Activated B cell treated with CpG ODN at 0.5 μM for 24 hours (primary cell): ENCODE measurements at regions not wholly inside any gene's neighbourhood (a gene's known extent, or its start where the extent isn't known, plus 50 kb on each side); places are given as distances from the start of the nearest gene placed in this dataset.

Experiments used
- ATAC-seq: fragments of 200-7000 bp; cut with Tn5 transposase; one replicate; pipeline ENCODE4 v1.10.0; 2021; ENCODE audit warnings: low read depth, mild to moderate bottlenecking, moderate library complexity
- CTCF ChIA-PET: fragments of 350-600 bp; sonication (Branson Sonifier 250); formaldehyde crosslinking; loops from one replicate; lab custom pipeline; 2021; ENCODE audit warnings: antibody characterized with exemption; lab: Charles Lee
- POLR2A ChIA-PET: fragments of 350-600 bp; sonication (Branson Sonifier 250); formaldehyde crosslinking; loops from one replicate; lab custom pipeline; 2021; ENCODE audit warnings: antibody characterized with exemption; lab: Charles Lee
- DNase-seq: peaks from one replicate; pipeline ENCODE4 v3.0.0; 2022
- H3K27ac Mint-ChIP-seq: one replicate; pipeline ENCODE4 v1.8.0; 2020; ENCODE audit warnings: mixed read lengths
- H3K27me3 Mint-ChIP-seq: one replicate; pipeline ENCODE4 v1.8.0; 2021; ENCODE audit warnings: mixed read lengths
- H3K36me3 Mint-ChIP-seq: one replicate; pipeline ENCODE4 v1.8.0; 2021; ENCODE audit warnings: low read depth, mixed read lengths
- H3K4me1 Mint-ChIP-seq: one replicate; pipeline ENCODE4 v1.8.0; 2021; ENCODE audit warnings: mixed read lengths
- H3K4me3 Mint-ChIP-seq: one replicate; pipeline ENCODE4 v1.8.0; 2020; ENCODE audit warnings: mild to moderate bottlenecking, mixed read lengths
- H3K9me3 Mint-ChIP-seq: one replicate; pipeline ENCODE4 v1.8.0; 2020; ENCODE audit warnings: mixed read lengths
- intact Hi-C: fragments of 100-400 bp; cut with micrococcal nuclease; formaldehyde crosslinking; loops from one replicate; pipeline ENCODE4 v1.15.1; 2024
- TF ChIP-seq, protein P1 (sequence below): fragments of 200-600 bp; IDR thresholded peaks from one replicate; pipeline ENCODE4 v1.8.0; 2022; ENCODE audit warnings: antibody characterized with exemption, mild to moderate bottlenecking

DNA sequence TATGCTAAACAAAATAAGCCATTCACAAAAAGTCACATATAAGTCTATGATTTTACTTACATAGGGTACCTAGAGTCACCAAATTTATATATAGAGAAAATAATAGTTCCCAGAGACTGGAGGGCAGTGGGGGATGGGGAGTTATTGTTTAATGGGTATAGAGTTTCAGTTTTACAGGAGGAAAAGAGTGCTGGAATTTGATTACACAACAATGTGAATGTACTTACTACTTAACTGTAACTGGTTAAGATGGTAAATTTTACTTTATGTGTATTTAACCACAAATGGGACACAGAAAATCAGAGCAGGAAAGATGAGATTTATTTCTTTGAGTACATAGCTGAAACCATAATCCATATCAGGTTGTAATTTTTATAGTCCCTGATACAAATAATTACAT lies 144.4 kb downstream of the TMA16 start:
- no peaks in the 10 kb centered on the region for H3K27me3 Mint-ChIP-seq
- TF ChIP-seq, protein P1, sequence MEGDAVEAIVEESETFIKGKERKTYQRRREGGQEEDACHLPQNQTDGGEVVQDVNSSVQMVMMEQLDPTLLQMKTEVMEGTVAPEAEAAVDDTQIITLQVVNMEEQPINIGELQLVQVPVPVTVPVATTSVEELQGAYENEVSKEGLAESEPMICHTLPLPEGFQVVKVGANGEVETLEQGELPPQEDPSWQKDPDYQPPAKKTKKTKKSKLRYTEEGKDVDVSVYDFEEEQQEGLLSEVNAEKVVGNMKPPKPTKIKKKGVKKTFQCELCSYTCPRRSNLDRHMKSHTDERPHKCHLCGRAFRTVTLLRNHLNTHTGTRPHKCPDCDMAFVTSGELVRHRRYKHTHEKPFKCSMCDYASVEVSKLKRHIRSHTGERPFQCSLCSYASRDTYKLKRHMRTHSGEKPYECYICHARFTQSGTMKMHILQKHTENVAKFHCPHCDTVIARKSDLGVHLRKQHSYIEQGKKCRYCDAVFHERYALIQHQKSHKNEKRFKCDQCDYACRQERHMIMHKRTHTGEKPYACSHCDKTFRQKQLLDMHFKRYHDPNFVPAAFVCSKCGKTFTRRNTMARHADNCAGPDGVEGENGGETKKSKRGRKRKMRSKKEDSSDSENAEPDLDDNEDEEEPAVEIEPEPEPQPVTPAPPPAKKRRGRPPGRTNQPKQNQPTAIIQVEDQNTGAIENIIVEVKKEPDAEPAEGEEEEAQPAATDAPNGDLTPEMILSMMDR: no peak
- intact Hi-C loops: loop anchor here (2.0 kb wide), 1 partner anchor 14 kb away; no protein-coding TSS in a partner anchor
- POLR2A ChIA-PET: interaction anchor here (0.9 kb wide), 1 partner anchor 39 kb away, joined by 3 read pairs; no protein-coding TSS in a partner anchor
- no peaks in the 10 kb centered on the region for H3K9me3 Mint-ChIP-seq
- H3K27ac Mint-ChIP-seq: no peak overlapping the region
- DNase-seq (no peak), ATAC-seq (no peak)
- H3K4me3 Mint-ChIP-seq: no peak overlapping the region
- H3K36me3 Mint-ChIP-seq: no peaks in the 10 kb centered on the region
- H3K4me1 Mint-ChIP-seq: peaks cover 6% of the 10 kb centered on the region
- CTCF ChIA-PET: no interaction called here

DNA sequence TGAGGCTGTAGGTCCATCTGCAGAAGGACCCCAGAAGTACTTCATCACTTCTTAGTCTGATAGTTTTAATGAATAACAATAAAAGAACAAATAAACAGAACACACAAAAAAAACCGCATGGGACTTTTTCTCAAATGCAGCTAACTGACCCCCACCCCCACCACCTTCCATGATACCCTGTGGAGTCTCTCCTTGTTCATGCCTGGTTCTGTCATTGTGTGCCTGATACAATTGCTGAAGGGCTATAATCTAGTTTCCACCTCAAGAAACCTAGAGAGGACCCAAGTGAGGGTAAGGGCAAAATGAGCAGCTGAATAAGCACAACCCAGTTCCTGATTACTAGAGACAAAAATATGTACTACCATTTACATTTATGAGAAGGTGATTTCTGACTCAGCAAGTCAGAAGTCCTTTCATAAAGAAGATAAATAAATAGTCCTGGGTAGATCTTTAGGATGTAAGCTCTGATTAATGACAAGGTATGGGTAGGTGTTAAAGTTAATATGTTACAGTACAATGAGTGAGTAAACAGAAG lies 155.1 kb downstream of the TMA16 start:
- Mint-ChIP-seq H3K36me3 (peaks cover 11% of the 10 kb centered on the region), H3K27me3 (no peaks in the 10 kb centered on the region), H3K4me1 (no peaks in the 10 kb centered on the region), H3K9me3 (peaks cover 25% of the 10 kb centered on the region), H3K4me3 (no peak overlapping the region), H3K27ac (no peak overlapping the region)
- TF ChIP-seq, protein P1: no peak
- intact Hi-C loops: no loop called here
- DNase-seq (no peak), ATAC-seq (no peak)
- ChIA-PET POLR2A (interaction anchor here (0.9 kb wide), 1 partner anchor 8 kb away, joined by 3 read pairs; no protein-coding TSS in a partner anchor), CTCF (no interaction called here)

DNA sequence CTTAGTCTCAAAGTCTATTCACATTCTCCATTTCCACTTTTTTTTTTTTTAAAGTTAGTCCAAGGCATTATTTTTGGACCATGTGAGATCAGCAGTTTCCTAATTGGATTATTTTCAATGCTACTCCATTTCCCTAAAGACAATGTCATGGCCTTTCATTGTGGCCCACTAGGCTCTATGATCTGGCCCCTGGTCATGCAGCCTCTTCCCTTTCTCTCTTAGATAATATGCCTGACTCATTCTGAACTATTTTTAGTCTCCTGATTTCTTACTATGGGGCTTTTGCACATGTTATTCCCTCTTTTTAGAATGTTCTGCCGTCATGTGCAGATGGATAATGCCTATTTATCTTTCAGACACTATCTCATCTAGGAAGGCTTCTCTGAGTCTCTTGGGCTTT lies 157.3 kb downstream of the TMA16 start:
- Mint-ChIP-seq H3K9me3 (peaks cover 18% of the 10 kb centered on the region), H3K36me3 (peaks cover 6% of the 10 kb centered on the region)

DNA sequence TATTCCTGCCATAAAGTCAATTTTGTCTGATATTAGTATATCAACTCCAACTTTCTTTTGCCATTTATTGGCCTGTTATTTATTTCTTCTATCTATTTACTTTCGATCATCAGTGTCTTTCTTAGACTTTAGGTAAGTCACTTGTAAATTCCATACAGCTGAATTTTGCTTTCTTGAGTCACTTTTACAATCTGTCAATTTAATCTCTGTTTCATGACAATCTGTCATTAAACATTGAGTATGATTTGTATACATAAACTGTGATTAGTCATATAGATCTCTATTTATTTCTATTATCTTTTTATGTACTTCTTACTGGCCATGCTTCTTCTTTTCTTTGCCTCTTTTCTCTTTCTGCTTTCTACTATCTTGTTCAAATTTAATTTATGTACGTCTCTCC lies 160.1 kb downstream of the TMA16 start:
- ChIA-PET CTCF (no interaction called here), POLR2A (interaction anchor here (1.6 kb wide), 1 partner anchor 9 kb away, joined by 4 read pairs; no protein-coding TSS in a partner anchor)
- Mint-ChIP-seq H3K27me3 (no peaks in the 10 kb centered on the region), H3K27ac (no peak overlapping the region), H3K4me3 (no peak overlapping the region), H3K36me3 (peaks cover 4% of the 10 kb centered on the region), H3K4me1 (peaks cover 24% of the 10 kb centered on the region), H3K9me3 (peaks cover 8% of the 10 kb centered on the region)
- no peak for ATAC-seq
- TF ChIP-seq, protein P1: no peak
- intact Hi-C loops: loop anchor here (2.0 kb wide), 1 partner anchor 14 kb away; no protein-coding TSS in a partner anchor
- no peak for DNase-seq

More for the DNA sequence above, 157.3 kb downstream of the TMA16 start:
- Mint-ChIP-seq H3K27me3 (no peaks in the 10 kb centered on the region), H3K27ac (no peak overlapping the region), H3K4me3 (no peak overlapping the region), H3K4me1 (peaks cover 12% of the 10 kb centered on the region)
- no peak for ATAC-seq
- intact Hi-C loops: no loop called here
- no peak for DNase-seq
- ChIA-PET POLR2A (no interaction called here), CTCF (no interaction called here)
- TF ChIP-seq, protein P1: no peak

DNA sequence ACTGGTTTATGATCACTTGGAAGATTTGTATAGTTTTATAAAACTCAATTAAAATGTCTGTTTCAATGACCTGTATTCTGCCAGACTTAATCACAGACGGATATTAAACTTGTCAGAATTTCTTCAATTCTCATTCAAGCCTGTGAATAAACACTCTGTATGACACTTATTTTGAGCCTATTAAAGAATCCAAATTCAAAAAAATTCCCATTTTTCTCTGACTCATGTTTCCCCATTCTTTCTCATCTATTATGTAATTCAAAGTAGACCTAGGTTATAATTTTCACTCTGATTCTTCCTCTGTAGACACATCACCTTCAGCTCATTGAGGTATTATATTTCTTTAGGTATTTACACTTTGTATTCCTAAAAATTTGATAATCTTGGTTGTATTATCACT lies 166.1 kb downstream of the TMA16 start:
- ChIA-PET POLR2A (interaction anchor here (0.7 kb wide), 1 partner anchor 13 kb away, joined by 3 read pairs; no protein-coding TSS in a partner anchor), CTCF (interaction anchor here (1.5 kb wide), 1 partner anchor 13 kb away, joined by 4 read pairs; no protein-coding TSS in a partner anchor)
- no peaks in the 10 kb centered on the region for H3K27me3 Mint-ChIP-seq
- no peak overlapping the region for H3K4me3 Mint-ChIP-seq
- DNase-seq (no peak), ATAC-seq (no peak)
- intact Hi-C loops: loop anchor here (10.0 kb wide), 1 partner anchor 1454 kb away; the partner anchor contains the start of gene TMEM192
- peaks cover 73% of the 10 kb centered on the region for H3K4me1 Mint-ChIP-seq
- TF ChIP-seq, protein P1: no peak
- peaks cover 9% of the 10 kb centered on the region for H3K9me3 Mint-ChIP-seq
- peaks cover 6% of the 10 kb centered on the region for H3K36me3 Mint-ChIP-seq
- peak overlapping the region; percentile 97 for H3K27ac Mint-ChIP-seq
